GM23338 (cell line): ENCODE measurements at regions not wholly inside any gene's neighbourhood (a gene's known extent, or its start where the extent isn't known, plus 50 kb on each side); places are given as distances from the start of the nearest gene placed in this dataset.

Experiments used
- CREB1 ChIP-seq: fragments of 250-450 bp; sonication (Bioruptor Pico); IDR thresholded peaks from 2 replicates; pipeline ENCODE4 v1.5.0; 2020; ENCODE audit warnings: low read depth, mild to moderate bottlenecking, moderate library complexity
- CTCF ChIP-seq, 2 experiments: fragments of 200-600 bp in 1 of 2; sonication (generic) in 1 of 2; conservative IDR thresholded peaks; 2 replicates each; pipeline versions ENCODE4 v1.5.1 to v1.6.1; 2016 to 2017; ENCODE audit warnings: antibody characterized with exemption in 2 of 2, low read depth in 2 of 2, mild to moderate bottlenecking in 2 of 2, moderate library complexity in 1 of 2
- ETS1 ChIP-seq: IDR thresholded peaks from 2 replicates; pipeline ENCODE4 v1.6.1; 2016; ENCODE audit warnings: antibody characterized with exemption
- EZH2 ChIP-seq: fragments of 200-600 bp; sonication (generic); IDR thresholded peaks from one replicate; pipeline ENCODE4 v1.8.0; 2017; ENCODE audit warnings: antibody characterized with exemption, mild to moderate bottlenecking, low read depth; ENCODE audit not compliant: unreplicated experiment
- EZH2phosphoT487 ChIP-seq: fragments of 200-600 bp; sonication (generic); IDR thresholded peaks from one replicate; pipeline ENCODE4 v1.8.1; 2018; ENCODE audit warnings: antibody characterized with exemption; ENCODE audit not compliant: unreplicated experiment
- JUNB ChIP-seq: IDR thresholded peaks from one replicate; pipeline ENCODE4 v1.6.1; 2016; ENCODE audit warnings: antibody characterized with exemption; ENCODE audit not compliant: unreplicated experiment
- NANOG ChIP-seq: IDR thresholded peaks from 2 replicates; pipeline ENCODE4 v1.6.1; 2016; ENCODE audit warnings: antibody characterized with exemption, borderline replicate concordance
- POLR2AphosphoS5 ChIP-seq: IDR thresholded peaks from 2 replicates; pipeline ENCODE4 v1.6.1; 2016; ENCODE audit warnings: antibody characterized with exemption, low read depth
- REST ChIP-seq: IDR thresholded peaks from one replicate; pipeline ENCODE4 v1.6.1; 2018; ENCODE audit warnings: antibody characterized with exemption; ENCODE audit not compliant: unreplicated experiment
- ZNF331 ChIP-seq: fragments of 250-450 bp; sonication (Bioruptor Pico); IDR thresholded peaks from 2 replicates; pipeline ENCODE4 v1.5.0; 2020; ENCODE audit warnings: low read depth, mild to moderate bottlenecking, moderate library complexity

- TF ChIP-seq CTCF (conservative IDR thresholded peaks at IDR 0.05; ENCODE audit: low read depth in 2 of 2) (no peak), POLR2AphosphoS5 (no peak), ETS1 (no peak), JUNB (no peak), EZH2phosphoT487 (no peak), REST (no peak), EZH2 (no peak), ZNF331 (CRISPR knock-in tag) (no peak), CREB1 (CRISPR knock-in tag) (no peak), NANOG (no peak)
Observed at GRCh38 chr9:85469041-85469440, 272.7 kb downstream of the AGTPBP1 start.
